CD1c-positive myeloid dendritic cell (primary cell): ENCODE measurements at regions not wholly inside any gene's neighbourhood (a gene's known extent, or its start where the extent isn't known, plus 50 kb on each side); places are given as distances from the start of the nearest gene placed in this dataset.
"Not testable (repeated sequence)": the region's sequence is repeated elsewhere in the genome, so short reads cannot be mapped to it uniquely, and the experiment has no call there.

ENCODE experiments used
- DNase-seq: peaks from one replicate; pipeline ENCODE4 v3.0.0-alpha.2; 2016; ENCODE audit errors: extremely low spot score

DNA sequence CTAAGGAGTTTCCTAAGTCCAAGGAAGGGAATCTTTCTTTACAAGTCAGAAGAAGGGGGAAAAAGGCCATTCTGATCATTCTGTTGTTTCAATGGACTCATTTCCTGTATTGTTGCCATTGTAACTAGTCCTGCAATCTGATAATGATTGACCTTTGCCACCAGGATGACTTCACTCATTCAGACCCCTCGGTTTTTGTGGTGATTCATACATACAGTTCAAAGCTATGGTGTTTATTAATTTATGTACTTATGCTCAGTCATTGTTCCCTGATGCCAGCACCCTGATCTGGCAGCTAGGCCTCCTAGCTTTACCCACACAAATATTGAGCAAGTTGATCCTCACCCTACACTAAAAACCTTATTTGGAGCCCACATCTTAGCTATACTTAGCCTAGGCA, 57.6 kb upstream of the ZNF519 start:
- no peak for DNase-seq

GRCh38 chr18:14188751-14189406, 56.6 kb upstream of the ZNF519 start:
- DNase-seq, result not testable (repeated sequence)
